Panc1 (cell line): ENCODE measurements at regions not wholly inside any gene's neighbourhood (a gene's known extent, or its start where the extent isn't known, plus 50 kb on each side); places are given as distances from the start of the nearest gene placed in this dataset.

ENCODE experiments used
- CTCF ChIP-seq: fragments of 450-650 bp; IDR thresholded peaks from 2 replicates; pipeline ENCODE4 v1.5.1; 2017; ENCODE audit warnings: mild to moderate bottlenecking
- POLR2AphosphoS5 ChIP-seq: IDR thresholded peaks from 2 replicates; pipeline ENCODE4 v1.6.1; 2012; ENCODE audit warnings: mild to moderate bottlenecking, low read depth, low read length, moderate library complexity
- REST ChIP-seq, 2 experiments: IDR thresholded peaks; 2 replicates each; pipeline ENCODE4 v1.6.1; 2011 to 2012; ENCODE audit warnings: low read depth in 2 of 2, control low read depth in 1 of 2, low read length in 1 of 2, mild to moderate bottlenecking in 1 of 2, moderate library complexity in 1 of 2; ENCODE audit not compliant: insufficient read depth in 1 of 2

GRCh38 chr2:8015848-8016600 is 665.8 kb upstream of the ID2 start:
- TF ChIP-seq CTCF, result no peak
- no peak for TF ChIP-seq REST (IDR thresholded peaks at IDR 0.05; ENCODE audit: insufficient read depth in 1 of 2, low read depth in 2 of 2, low read length in 1 of 2)
- TF ChIP-seq POLR2AphosphoS5, result no peak
